DND-41 (cell line): ENCODE measurements at regions not wholly inside any gene's neighbourhood (a gene's known extent, or its start where the extent isn't known, plus 50 kb on each side); places are given as distances from the start of the nearest gene placed in this dataset.

Experiments used
- CTCF ChIP-seq: IDR thresholded peaks from 2 replicates; pipeline ENCODE4 v1.5.1; 2012; ENCODE audit warnings: borderline replicate concordance, low read length, moderate library complexity, mild to moderate bottlenecking; ENCODE audit not compliant: poor library complexity, severe bottlenecking; ENCODE audit errors: extremely low read depth
- EZH2 ChIP-seq: IDR thresholded peaks from 3 replicates; pipeline ENCODE4 v1.6.1; 2012; ENCODE audit warnings: borderline replicate concordance, low read depth, mild to moderate bottlenecking, moderate library complexity, low read length, inconsistent platforms; ENCODE audit not compliant: severe bottlenecking

- TF ChIP-seq CTCF, result no peak
- TF ChIP-seq EZH2, result no peak
These were observed 923.5 kb downstream of the UQCRFS1 start for GRCh38 chr19:28289295-28290063.
